ENCODE measurements at regions not wholly inside any gene's neighbourhood (a gene's known extent, or its start where the extent isn't known, plus 50 kb on each side); places are given as distances from the start of the nearest gene placed in this dataset.
"Not testable (repeated sequence)": the region's sequence is repeated elsewhere in the genome, so short reads cannot be mapped to it uniquely, and the experiment has no call there.

DNA sequence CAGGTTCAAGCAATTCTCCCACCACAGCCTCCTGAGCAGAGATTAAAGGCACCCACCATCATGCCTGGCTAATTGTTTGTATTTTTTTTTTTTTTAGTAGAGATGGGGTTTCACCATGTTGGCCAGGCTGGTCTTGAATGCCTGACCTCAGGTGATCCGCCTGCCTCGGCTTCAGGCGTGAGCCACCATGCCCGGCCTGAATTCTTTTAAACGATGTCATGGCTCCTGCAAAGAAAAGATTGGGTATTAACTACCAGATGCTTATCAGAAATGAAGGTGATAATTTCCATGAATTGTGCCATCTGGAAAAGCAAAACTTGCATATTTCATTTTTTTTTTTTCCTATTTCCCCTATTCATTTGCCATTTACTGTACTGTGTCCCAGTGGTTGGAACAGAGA, 195.7 kb upstream of the IGFBP7 start:
- no peak for ATAC-seq
- intact Hi-C loops (cut with DNase I) = no loop called here
- no peak for DNase-seq (ENCODE audit: low spot score)

DNA sequence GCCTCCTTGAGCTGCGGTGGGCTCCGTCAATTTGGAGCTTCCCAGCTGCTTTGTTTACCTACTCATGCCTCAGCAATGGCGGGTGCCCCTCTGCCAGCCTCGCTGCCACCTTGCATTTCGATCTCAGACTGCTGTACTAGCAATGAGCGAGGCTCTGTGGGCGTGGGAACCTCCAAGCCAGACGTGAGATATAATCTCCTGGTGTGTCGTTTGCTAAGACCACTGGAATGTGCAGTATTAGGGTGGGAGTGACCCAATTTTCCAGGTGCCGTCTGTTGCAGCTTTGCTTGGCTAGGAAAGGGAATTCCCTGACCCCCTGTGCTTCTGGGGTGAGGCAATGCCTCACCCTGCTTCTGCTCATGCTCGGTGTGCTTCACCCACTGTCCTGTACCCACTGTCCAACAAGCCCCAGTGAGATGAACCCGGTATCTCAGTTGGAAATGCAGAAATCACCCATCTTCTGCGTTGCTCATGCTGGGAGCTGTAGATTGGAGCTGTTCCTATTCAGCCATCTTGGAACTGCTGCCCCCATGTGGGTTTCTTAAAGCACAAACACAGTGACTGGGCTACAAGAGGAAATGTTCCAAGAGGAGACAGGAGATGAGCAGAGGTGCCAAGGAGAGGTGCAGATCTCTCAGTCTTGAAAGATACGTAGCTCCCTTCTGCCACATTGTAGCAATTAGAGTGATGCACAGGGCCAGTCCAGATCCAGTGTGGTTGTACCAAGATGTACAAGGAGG, 193.0 kb upstream of the IGFBP7 start:
- intact Hi-C loops (cut with DNase I) = no loop called here
- ATAC-seq (no peak), DNase-seq (ENCODE audit: low spot score) (no peak)

DNA sequence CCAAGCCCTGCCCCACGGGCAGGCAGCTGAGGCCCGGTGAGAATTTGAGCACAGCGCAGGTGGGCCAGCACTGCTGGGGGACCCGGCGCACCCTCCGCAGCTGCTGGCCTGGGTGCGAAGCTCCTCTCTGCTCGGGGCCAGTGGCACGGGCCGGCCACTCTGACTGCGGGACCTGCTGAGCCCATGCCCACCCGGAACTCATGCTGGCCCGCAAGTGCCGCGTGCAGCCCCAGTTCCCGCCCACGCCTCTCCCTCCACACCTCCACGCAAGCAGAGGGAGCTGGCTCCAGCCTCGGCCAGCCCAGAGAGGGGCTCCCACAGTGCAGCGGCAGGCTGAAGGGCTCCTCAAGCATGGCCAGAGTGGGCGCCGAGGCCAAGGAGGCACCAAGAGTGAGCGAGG, 190.1 kb upstream of the IGFBP7 start:
- ATAC-seq; DNase-seq (ENCODE audit: low spot score); intact Hi-C loops (cut with DNase I): not testable (repeated sequence)

- no peak for ATAC-seq
- no peak for DNase-seq (ENCODE audit: low spot score)
- intact Hi-C loops (cut with DNase I) = no loop called here
These were observed 181.7 kb upstream of the IGFBP7 start for GRCh38 chr4:57291911-57292310.

- no peak for DNase-seq (ENCODE audit: low spot score)
- no peak for ATAC-seq
- intact Hi-C loops (cut with DNase I) = no loop called here
These were observed 177.8 kb upstream of the IGFBP7 start for GRCh38 chr4:57287687-57288604.

DNA sequence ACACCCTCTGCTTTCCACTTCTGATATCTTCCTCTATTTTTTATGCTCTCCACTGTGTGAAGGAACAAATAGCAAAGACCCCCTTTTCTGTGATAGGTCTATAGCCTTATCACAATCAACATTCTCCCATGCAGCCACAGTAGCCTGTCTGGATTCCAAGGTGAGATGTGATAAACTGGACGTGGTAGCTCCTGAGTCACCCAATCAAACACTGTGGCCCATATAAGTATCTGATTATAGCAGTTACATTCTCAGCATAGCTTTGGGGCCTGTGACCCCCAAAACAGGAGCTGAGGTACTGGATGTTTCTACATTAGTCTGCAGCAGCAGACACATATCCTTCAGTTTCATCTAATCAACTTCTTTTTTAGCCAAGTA, 172.7 kb upstream of the IGFBP7 start:
- intact Hi-C loops (cut with DNase I) = no loop called here
- no peak for ATAC-seq
- DNase-seq (ENCODE audit: low spot score) = no peak

DNA sequence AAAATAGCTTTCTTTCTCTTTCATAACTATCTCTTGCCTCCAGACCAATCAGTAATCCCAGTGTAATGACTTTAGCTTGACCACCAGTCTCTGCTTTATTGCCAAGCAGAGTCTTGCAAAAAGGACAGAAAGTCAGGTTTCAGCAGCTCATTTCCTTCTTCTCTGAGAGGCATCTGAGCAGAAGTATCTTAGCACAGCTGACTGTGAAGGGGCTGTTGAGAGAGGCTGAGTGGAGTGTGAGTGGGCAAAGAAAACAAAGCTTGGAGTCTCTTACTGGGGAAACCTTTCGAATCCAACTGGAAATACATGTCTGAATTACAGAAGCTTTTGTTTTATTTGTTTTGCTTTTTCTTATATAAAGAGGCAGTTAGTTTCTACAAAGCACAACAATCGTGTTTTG, 170.3 kb upstream of the IGFBP7 start:
- ATAC-seq = no peak
- DNase-seq (ENCODE audit: low spot score) = no peak
- intact Hi-C loops (cut with DNase I) = no loop called here

- intact Hi-C loops (cut with DNase I) = no loop called here
- DNase-seq (ENCODE audit: low spot score) (no peak), ATAC-seq (no peak)
These were observed 168.6 kb upstream of the IGFBP7 start for GRCh38 chr4:57278780-57279179.

DNA sequence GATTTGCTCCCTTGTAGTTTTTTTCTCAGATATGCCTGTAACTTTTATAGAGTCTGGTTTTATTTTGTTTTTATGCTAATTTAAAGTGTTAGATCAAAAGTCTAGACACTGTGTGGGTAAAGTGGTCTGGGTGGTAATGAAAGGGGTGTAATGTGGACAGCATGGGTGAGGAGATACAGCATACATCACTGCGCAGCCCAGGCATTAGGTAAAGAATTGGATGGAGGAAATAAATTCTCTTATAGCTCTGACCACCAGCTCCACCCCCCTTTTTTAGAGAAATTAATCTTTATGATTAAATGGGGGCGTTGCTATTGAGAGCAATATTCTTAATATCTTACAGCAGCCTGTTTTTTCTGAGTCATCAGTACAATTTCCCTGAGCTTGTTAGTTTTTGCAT, 163.9 kb upstream of the IGFBP7 start:
- ATAC-seq = no peak
- DNase-seq (ENCODE audit: low spot score) = no peak
- intact Hi-C loops (cut with DNase I) = no loop called here

- intact Hi-C loops (cut with DNase I) = no loop called here
- ATAC-seq (peak; percentile 68), DNase-seq (ENCODE audit: low spot score) (no peak)
These were observed 160.2 kb upstream of the IGFBP7 start for GRCh38 chr4:57270346-57270745.

- intact Hi-C loops (cut with DNase I) = no loop called here
- ATAC-seq = no peak
- no peak for DNase-seq (ENCODE audit: low spot score)
These were observed 155.8 kb upstream of the IGFBP7 start for GRCh38 chr4:57265831-57266582.

GRCh38 chr4:57254754-57255153, 144.6 kb upstream of the IGFBP7 start:
- ATAC-seq (no peak), DNase-seq (ENCODE audit: low spot score) (no peak)
- intact Hi-C loops (cut with DNase I) = no loop called here

DNA sequence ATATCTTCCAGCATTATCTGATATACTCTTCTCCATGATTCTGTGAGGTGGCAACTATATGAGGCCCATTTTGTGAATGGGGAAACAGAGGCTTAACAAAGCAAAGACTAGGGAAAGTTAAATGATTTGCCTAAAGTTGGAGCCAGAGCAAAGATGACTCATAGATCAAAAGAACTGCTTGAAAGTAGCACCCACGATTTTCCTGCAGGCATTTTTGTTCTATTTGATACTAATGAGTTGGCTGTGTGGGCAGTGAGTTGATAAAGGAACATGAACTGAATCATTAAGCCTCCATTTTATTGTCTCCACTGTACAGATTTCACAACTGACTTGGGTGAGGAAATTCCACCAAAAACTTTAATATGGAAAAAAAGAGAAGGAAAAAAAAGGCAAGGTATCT, 138.9 kb upstream of the IGFBP7 start:
- no peak for DNase-seq (ENCODE audit: low spot score)
- ATAC-seq = no peak
- intact Hi-C loops (cut with DNase I) = no loop called here

- DNase-seq (ENCODE audit: low spot score) = no peak
- intact Hi-C loops (cut with DNase I) = no loop called here
- no peak for ATAC-seq
These were observed 132.9 kb upstream of the IGFBP7 start for GRCh38 chr4:57243076-57243475.

DNA sequence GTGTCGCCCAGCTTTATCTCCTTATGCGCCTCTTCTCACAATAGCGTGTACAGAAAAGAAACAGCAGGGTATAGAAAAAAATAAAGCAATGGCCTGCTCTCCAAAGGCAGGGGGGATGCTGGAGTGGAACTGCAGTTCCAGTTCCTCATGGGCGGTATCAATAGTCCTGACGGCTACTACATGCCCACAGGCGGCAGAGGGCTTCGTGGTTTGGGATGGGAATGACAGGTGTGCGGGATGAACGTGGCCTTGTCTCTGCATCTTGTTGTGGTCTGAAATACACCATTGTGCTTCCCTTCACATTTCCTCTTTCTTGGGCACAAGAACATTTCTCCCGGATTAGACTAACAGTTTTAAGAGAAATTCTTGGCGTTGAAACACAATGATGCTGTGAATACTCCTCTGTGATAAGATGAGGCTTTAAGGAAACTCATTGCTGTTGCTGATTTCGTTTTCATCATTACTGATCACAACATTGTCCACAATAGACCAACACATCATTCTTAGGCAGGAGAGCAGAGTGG, 124.1 kb upstream of the IGFBP7 start:
- no peak for DNase-seq (ENCODE audit: low spot score)
- intact Hi-C loops (cut with DNase I) = no loop called here
- no peak for ATAC-seq

DNA sequence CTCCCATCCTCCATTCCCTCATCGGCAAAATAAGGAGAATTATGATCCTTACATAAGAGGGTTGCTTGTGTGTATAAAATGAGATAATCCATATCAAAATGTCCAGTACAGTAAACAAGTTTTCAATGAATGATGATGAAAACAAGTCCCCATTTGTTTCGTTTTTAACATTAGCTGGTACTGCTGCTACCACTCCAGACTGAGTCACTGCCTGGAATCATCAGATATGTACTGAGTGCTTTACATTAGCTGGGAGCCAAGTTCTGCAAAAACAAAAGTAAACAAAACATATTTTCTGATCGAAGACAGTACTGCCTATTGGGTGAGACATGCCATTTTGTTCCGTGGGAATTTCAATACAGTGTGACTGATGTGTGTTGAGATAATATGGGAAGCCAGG, 123.2 kb upstream of the IGFBP7 start:
- ATAC-seq (peak; percentile 28), DNase-seq (ENCODE audit: low spot score) (no peak)
- intact Hi-C loops (cut with DNase I) = no loop called here

DNA sequence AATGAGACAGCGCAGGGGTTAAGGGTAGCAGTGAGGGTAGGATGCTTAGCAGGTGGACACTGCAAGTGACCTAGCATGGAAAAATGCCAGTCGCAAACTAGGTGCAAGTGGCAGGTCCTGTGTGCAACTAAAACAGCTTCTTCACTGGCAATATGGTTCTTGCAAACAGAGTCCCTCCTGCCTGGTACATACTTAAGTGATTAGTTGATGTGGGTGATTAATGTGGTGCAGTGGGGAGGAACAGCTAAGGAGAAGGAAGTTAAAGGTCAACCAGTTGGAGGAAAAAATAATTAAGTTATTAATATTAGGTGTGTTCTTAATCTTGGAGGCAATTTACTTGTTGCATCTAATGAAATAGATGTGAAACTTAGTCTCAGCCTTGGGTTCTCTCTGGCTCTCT, 121.6 kb upstream of the IGFBP7 start:
- intact Hi-C loops (cut with DNase I) = no loop called here
- DNase-seq (ENCODE audit: low spot score) (no peak), ATAC-seq (no peak)

GRCh38 chr4:57220734-57221133, 110.5 kb upstream of the IGFBP7 start:
- no peak for DNase-seq (ENCODE audit: low spot score)
- intact Hi-C loops (cut with DNase I) = no loop called here
- ATAC-seq = no peak

- DNase-seq (ENCODE audit: low spot score) = no peak
- no peak for ATAC-seq
- intact Hi-C loops (cut with DNase I) = no loop called here
These were observed 110.0 kb upstream of the IGFBP7 start for GRCh38 chr4:57220172-57220571.

DNA sequence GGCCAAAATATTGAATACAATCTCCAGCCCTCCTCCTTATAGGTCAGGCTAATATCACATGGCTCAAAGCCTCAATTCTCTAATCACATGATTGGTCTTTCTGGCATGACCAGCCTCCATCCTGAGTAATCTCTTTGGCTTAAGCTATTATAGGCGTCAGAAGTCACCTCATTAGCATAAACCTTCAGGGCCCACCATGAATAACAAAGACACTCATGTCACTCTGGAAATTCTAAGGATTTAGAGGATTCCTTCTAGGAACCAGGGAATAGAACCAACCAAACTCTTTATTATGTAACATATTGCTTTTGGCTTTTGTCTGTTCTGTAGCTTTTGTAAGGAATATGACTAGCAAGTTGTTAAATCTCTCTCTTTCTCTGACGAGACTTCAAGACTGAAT, 109.2 kb upstream of the IGFBP7 start:
- DNase-seq (ENCODE audit: low spot score) (no peak), ATAC-seq (no peak)
- intact Hi-C loops (cut with DNase I) = no loop called here

Data from sciatic nerve (tissue), 2 donors.